ENCODE measurements at regions not wholly inside any gene's neighbourhood (a gene's known extent, or its start where the extent isn't known, plus 50 kb on each side); places are given as distances from the start of the nearest gene placed in this dataset.
"Not testable (repeated sequence)": the region's sequence is repeated elsewhere in the genome, so short reads cannot be mapped to it uniquely, and the experiment has no call there.

GRCh38 chr11:135017296-135017695 is 605.3 kb upstream of the B3GAT1 start:
- DNase-seq (no peak), ATAC-seq (no peak)
- POLR2A ChIA-PET: no interaction called here
- no peaks in the 10 kb centered on the region for H3K9me3 ChIP-seq (ENCODE audit: control insufficient read depth in 2 of 3, low read length in 3 of 3)
- H3K36me3 ChIP-seq (ENCODE audit: control insufficient read depth in 2 of 3, insufficient read depth in 3 of 3, low read length in 3 of 3): no peaks in the 10 kb centered on the region
- CTCF ChIA-PET: no interaction called here
- peaks cover 0 to 1% (median 0%) of the 10 kb centered on the region in 7 donors for H3K4me1 Mint-ChIP-seq
- intact Hi-C loops (cut with micrococcal nuclease): no loop called here
- no peaks in the 10 kb centered on the region for H3K36me3 Mint-ChIP-seq
- no peak overlapping the region for H3K27ac Mint-ChIP-seq
- H3K27ac ChIP-seq (ENCODE audit: low read depth, low read length): no peak overlapping the region
- H3K27me3 ChIP-seq (ENCODE audit: control insufficient read depth in 2 of 2, insufficient read depth in 2 of 2, low read length in 2 of 2): no peaks in the 10 kb centered on the region
- no peaks in the 10 kb centered on the region for H3K4me1 ChIP-seq (ENCODE audit: control insufficient read depth in 2 of 2, insufficient read depth in 2 of 2, low read length in 2 of 2)
- H3K4me3 ChIP-seq (ENCODE audit: low read length): no peak overlapping the region
- peaks cover 0 to 44% (median 34%) of the 10 kb centered on the region in 5 donors for H3K27me3 Mint-ChIP-seq
- H3K4me3 Mint-ChIP-seq: no peak overlapping the region
- H3K9me3 Mint-ChIP-seq: peaks cover 0 to 10% (median 4%) of the 10 kb centered on the region in 11 donors

DNA sequence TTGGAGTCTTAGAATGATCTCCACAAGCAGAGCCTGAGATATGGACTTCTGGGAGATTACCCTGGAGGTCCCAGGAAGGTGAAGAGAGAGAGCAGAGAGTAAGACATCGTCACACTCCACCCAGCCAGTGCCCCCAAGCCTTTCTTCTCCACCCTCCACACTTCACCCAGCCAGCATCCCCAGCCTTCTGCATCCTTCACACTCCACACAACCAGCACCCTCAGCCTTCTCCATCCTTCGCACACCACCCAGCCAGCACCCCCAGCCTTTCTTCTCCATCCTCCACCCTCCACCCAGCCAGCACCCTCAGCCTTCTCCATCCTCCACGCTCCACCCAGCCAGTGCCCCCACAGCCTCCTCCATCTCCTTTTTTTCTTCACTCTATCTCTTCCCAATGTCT is 603.9 kb upstream of the B3GAT1 start:
- POLR2A ChIA-PET: no interaction called here
- H3K4me1 Mint-ChIP-seq: peaks cover 0 to 1% (median 0%) of the 10 kb centered on the region in 7 donors
- DNase-seq (no peak), ATAC-seq (no peak)
- Histone ChIP-seq H3K4me1 (ENCODE audit: control insufficient read depth in 2 of 2, insufficient read depth in 2 of 2, low read length in 2 of 2) (no peaks in the 10 kb centered on the region), H3K4me3 (ENCODE audit: low read length) (no peak overlapping the region), H3K9me3 (ENCODE audit: control insufficient read depth in 2 of 3, low read length in 3 of 3) (no peaks in the 10 kb centered on the region), H3K27me3 (ENCODE audit: control insufficient read depth in 2 of 2, insufficient read depth in 2 of 2, low read length in 2 of 2) (no peaks in the 10 kb centered on the region), H3K36me3 (ENCODE audit: control insufficient read depth in 2 of 3, insufficient read depth in 3 of 3, low read length in 3 of 3) (no peaks in the 10 kb centered on the region), H3K27ac (ENCODE audit: low read depth, low read length) (no peak overlapping the region)
- peaks cover 0 to 15% (median 6%) of the 10 kb centered on the region in 11 donors for H3K9me3 Mint-ChIP-seq
- CTCF ChIA-PET: no interaction called here
- H3K36me3 Mint-ChIP-seq: no peaks in the 10 kb centered on the region
- H3K4me3 Mint-ChIP-seq: no peak overlapping the region
- H3K27ac Mint-ChIP-seq: no peak overlapping the region
- peaks cover 0 to 43% (median 32%) of the 10 kb centered on the region in 5 donors for H3K27me3 Mint-ChIP-seq
- intact Hi-C loops (cut with micrococcal nuclease): no loop called here

DNA sequence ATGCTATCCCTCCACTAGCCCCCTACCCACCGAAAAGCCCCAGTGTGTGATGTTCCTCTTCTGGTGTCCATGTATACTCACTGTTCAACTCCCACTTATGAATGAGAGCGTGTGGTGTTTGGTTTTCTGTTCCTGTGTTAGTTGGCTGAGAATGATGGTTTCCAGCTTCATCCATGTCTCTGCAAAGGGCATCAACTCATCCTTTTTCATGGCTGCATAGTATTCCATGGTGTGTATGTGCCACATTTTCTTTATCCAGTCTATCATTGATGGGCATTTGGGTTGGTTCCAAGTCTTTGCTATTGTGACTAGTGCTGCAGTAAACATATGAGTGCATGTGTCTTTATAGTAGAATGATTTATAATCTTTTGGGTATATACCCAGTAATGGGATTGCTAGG is 599.3 kb upstream of the B3GAT1 start:
- intact Hi-C loops (cut with micrococcal nuclease); DNase-seq; CTCF ChIA-PET; H3K27ac ChIP-seq (ENCODE audit: low read depth, low read length); H3K36me3 Mint-ChIP-seq; H3K4me1 ChIP-seq (ENCODE audit: control insufficient read depth in 2 of 2, insufficient read depth in 2 of 2, low read length in 2 of 2); POLR2A ChIA-PET; H3K27ac Mint-ChIP-seq; H3K4me3 Mint-ChIP-seq; H3K4me3 ChIP-seq (ENCODE audit: low read length); H3K36me3 ChIP-seq (ENCODE audit: control insufficient read depth in 2 of 3, insufficient read depth in 3 of 3, low read length in 3 of 3); H3K27me3 ChIP-seq (ENCODE audit: control insufficient read depth in 2 of 2, insufficient read depth in 2 of 2, low read length in 2 of 2); H3K4me1 Mint-ChIP-seq; H3K9me3 ChIP-seq (ENCODE audit: control insufficient read depth in 2 of 3, low read length in 3 of 3); ATAC-seq: not testable (repeated sequence)
- Mint-ChIP-seq H3K27me3 (peaks cover 0 to 48% (median 31%) of the 10 kb centered on the region in 5 donors), H3K9me3 (peaks cover 0 to 15% (median 6%) of the 10 kb centered on the region in 11 donors)

- H3K4me1 Mint-ChIP-seq: peaks cover 0 to 1% (median 0%) of the 10 kb centered on the region in 7 donors
- DNase-seq: no peak
- Histone ChIP-seq H3K36me3 (ENCODE audit: control insufficient read depth in 2 of 3, insufficient read depth in 3 of 3, low read length in 3 of 3) (no peaks in the 10 kb centered on the region), H3K27ac (ENCODE audit: low read depth, low read length) (no peak overlapping the region), H3K27me3 (ENCODE audit: control insufficient read depth in 2 of 2, insufficient read depth in 2 of 2, low read length in 2 of 2) (no peaks in the 10 kb centered on the region), H3K4me1 (ENCODE audit: control insufficient read depth in 2 of 2, insufficient read depth in 2 of 2, low read length in 2 of 2) (no peaks in the 10 kb centered on the region), H3K9me3 (ENCODE audit: control insufficient read depth in 2 of 3, low read length in 3 of 3) (no peaks in the 10 kb centered on the region), H3K4me3 (ENCODE audit: low read length) (no peak overlapping the region)
- no peaks in the 10 kb centered on the region for H3K36me3 Mint-ChIP-seq
- H3K27me3 Mint-ChIP-seq: peaks cover 0 to 42% (median 25%) of the 10 kb centered on the region in 5 donors
- no peak overlapping the region for H3K27ac Mint-ChIP-seq
- no peak for ATAC-seq
- no peak overlapping the region for H3K4me3 Mint-ChIP-seq
- H3K9me3 Mint-ChIP-seq: peaks cover 0 to 10% (median 2%) of the 10 kb centered on the region in 11 donors
- intact Hi-C loops (cut with micrococcal nuclease): no loop called here
- ChIA-PET CTCF (interaction anchor here (0.7 kb wide), 1 partner anchor 17 kb away, joined by 7 read pairs; no protein-coding TSS in a partner anchor), POLR2A (no interaction called here)
Measured at GRCh38 chr11:135009125-135009524, 597.1 kb upstream of the B3GAT1 start.

DNA sequence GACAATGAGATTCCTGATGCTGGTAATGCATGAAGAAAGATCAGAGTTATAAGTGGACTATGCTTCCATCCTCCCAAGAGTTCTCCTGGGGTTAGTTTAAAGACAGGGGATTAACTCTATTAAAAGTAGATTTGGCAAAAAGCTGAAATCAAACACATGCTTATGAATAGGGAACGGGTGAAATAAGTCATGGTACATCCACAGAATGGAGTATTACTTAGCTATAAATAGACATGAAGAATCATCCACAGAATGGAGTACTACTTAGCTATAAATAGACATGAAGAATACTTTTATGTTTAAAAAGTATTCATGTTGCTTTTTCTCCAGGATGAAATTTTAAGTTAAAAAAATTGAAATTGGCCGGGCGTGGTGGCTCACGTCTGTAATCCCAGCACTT is 596.4 kb upstream of the B3GAT1 start:
- H3K27ac ChIP-seq (ENCODE audit: low read depth, low read length): no peak overlapping the region
- H3K9me3 ChIP-seq (ENCODE audit: control insufficient read depth in 2 of 3, low read length in 3 of 3): no peaks in the 10 kb centered on the region
- no peak overlapping the region for H3K4me3 Mint-ChIP-seq
- peaks cover 0 to 9% (median 2%) of the 10 kb centered on the region in 11 donors for H3K9me3 Mint-ChIP-seq
- H3K4me3 ChIP-seq (ENCODE audit: low read length): no peak overlapping the region
- DNase-seq (no peak), ATAC-seq (no peak)
- H3K27ac Mint-ChIP-seq: no peak overlapping the region
- CTCF ChIA-PET: no interaction called here
- H3K36me3 Mint-ChIP-seq: no peaks in the 10 kb centered on the region
- no peaks in the 10 kb centered on the region for H3K27me3 ChIP-seq (ENCODE audit: control insufficient read depth in 2 of 2, insufficient read depth in 2 of 2, low read length in 2 of 2)
- H3K36me3 ChIP-seq (ENCODE audit: control insufficient read depth in 2 of 3, insufficient read depth in 3 of 3, low read length in 3 of 3): no peaks in the 10 kb centered on the region
- H3K4me1 ChIP-seq (ENCODE audit: control insufficient read depth in 2 of 2, insufficient read depth in 2 of 2, low read length in 2 of 2): no peaks in the 10 kb centered on the region
- POLR2A ChIA-PET: no interaction called here
- H3K27me3 Mint-ChIP-seq: peaks cover 0 to 35% (median 18%) of the 10 kb centered on the region in 5 donors
- intact Hi-C loops (cut with micrococcal nuclease): no loop called here
- H3K4me1 Mint-ChIP-seq: peaks cover 0 to 1% (median 0%) of the 10 kb centered on the region in 7 donors

DNA sequence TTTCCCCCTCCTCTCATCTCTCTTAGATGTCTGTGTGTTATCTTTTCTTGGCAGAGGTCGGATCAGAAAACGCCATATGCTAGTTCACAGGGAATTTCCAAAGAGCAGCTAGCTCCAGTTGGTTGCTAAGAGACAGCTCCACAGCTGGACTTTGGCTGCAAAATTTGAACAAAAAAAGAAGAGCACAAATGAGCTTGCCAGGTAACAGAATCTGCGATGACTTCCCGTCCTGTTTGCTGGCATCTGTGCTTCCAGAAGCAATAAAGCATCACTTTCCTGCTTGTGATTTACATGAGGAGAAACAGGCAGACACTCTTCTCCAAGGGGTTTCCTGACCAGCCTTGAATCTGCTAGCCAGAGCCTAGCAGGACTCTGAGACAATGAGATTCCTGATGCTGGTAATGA is 596.0 kb upstream of the B3GAT1 start:
- Mint-ChIP-seq H3K9me3 (peaks cover 0 to 7% (median 2%) of the 10 kb centered on the region in 11 donors), H3K4me1 (peaks cover 0 to 1% (median 0%) of the 10 kb centered on the region in 7 donors), H3K27ac (no peak overlapping the region), H3K27me3 (peaks cover 0 to 31% (median 15%) of the 10 kb centered on the region in 5 donors), H3K4me3 (no peak overlapping the region), H3K36me3 (no peaks in the 10 kb centered on the region)
- no peaks in the 10 kb centered on the region for H3K36me3 ChIP-seq (ENCODE audit: control insufficient read depth in 2 of 3, insufficient read depth in 3 of 3, low read length in 3 of 3)
- no peaks in the 10 kb centered on the region for H3K4me1 ChIP-seq (ENCODE audit: control insufficient read depth in 2 of 2, insufficient read depth in 2 of 2, low read length in 2 of 2)
- no peaks in the 10 kb centered on the region for H3K9me3 ChIP-seq (ENCODE audit: control insufficient read depth in 2 of 3, low read length in 3 of 3)
- no peak overlapping the region for H3K27ac ChIP-seq (ENCODE audit: low read depth, low read length)
- ChIA-PET CTCF (no interaction called here), POLR2A (no interaction called here)
- ATAC-seq (no peak), DNase-seq (no peak)
- intact Hi-C loops (cut with micrococcal nuclease): no loop called here
- no peak overlapping the region for H3K4me3 ChIP-seq (ENCODE audit: low read length)
- H3K27me3 ChIP-seq (ENCODE audit: control insufficient read depth in 2 of 2, insufficient read depth in 2 of 2, low read length in 2 of 2): no peaks in the 10 kb centered on the region

GRCh38 chr11:135006800-135007199 is 594.8 kb upstream of the B3GAT1 start:
- H3K4me3 Mint-ChIP-seq: no peak overlapping the region
- peaks cover 0 to 3% (median 0%) of the 10 kb centered on the region in 11 donors for H3K9me3 Mint-ChIP-seq
- Histone ChIP-seq H3K27me3 (ENCODE audit: control insufficient read depth in 2 of 2, insufficient read depth in 2 of 2, low read length in 2 of 2) (no peaks in the 10 kb centered on the region), H3K36me3 (ENCODE audit: control insufficient read depth in 2 of 3, insufficient read depth in 3 of 3, low read length in 3 of 3) (no peaks in the 10 kb centered on the region), H3K4me1 (ENCODE audit: control insufficient read depth in 2 of 2, insufficient read depth in 2 of 2, low read length in 2 of 2) (no peaks in the 10 kb centered on the region), H3K4me3 (ENCODE audit: low read length) (no peak overlapping the region), H3K27ac (ENCODE audit: low read depth, low read length) (no peak overlapping the region), H3K9me3 (ENCODE audit: control insufficient read depth in 2 of 3, low read length in 3 of 3) (no peaks in the 10 kb centered on the region)
- ChIA-PET POLR2A (no interaction called here), CTCF (no interaction called here)
- H3K27me3 Mint-ChIP-seq: peaks cover 0 to 27% (median 12%) of the 10 kb centered on the region in 5 donors
- peaks cover 0 to 1% (median 0%) of the 10 kb centered on the region in 7 donors for H3K4me1 Mint-ChIP-seq
- DNase-seq (no peak), ATAC-seq (no peak)
- no peaks in the 10 kb centered on the region for H3K36me3 Mint-ChIP-seq
- intact Hi-C loops (cut with micrococcal nuclease): no loop called here
- H3K27ac Mint-ChIP-seq: no peak overlapping the region

Measured in naive thymus-derived CD4-positive, alpha-beta T cell (primary cell).